ENCODE measurements at regions not wholly inside any gene's neighbourhood (a gene's known extent, or its start where the extent isn't known, plus 50 kb on each side); places are given as distances from the start of the nearest gene placed in this dataset.

- DNase-seq (ENCODE audit: low read depth) = no peak
Observed at GRCh38 chr5:61910771-61911170, 395.2 kb upstream of the KIF2A start.

- no peak for DNase-seq (ENCODE audit: low read depth)
Observed at GRCh38 chr5:61912559-61912958, 393.4 kb upstream of the KIF2A start.

- DNase-seq (ENCODE audit: low read depth) = no peak
Observed at GRCh38 chr5:61915646-61916045, 390.4 kb upstream of the KIF2A start.

GRCh38 chr5:61916621-61917620 is 389.1 kb upstream of the KIF2A start:
- DNase-seq (ENCODE audit: low read depth) = no peak

- DNase-seq (ENCODE audit: low read depth) = no peak
Observed at GRCh38 chr5:61918611-61919010, 387.4 kb upstream of the KIF2A start.

GRCh38 chr5:61919920-61920319 is 386.1 kb upstream of the KIF2A start:
- peak; percentile 14 for DNase-seq (ENCODE audit: low read depth)

GRCh38 chr5:61924251-61924650 is 381.8 kb upstream of the KIF2A start:
- DNase-seq (ENCODE audit: low read depth) = no peak

- no peak for DNase-seq (ENCODE audit: low read depth)
Observed at GRCh38 chr5:61926911-61927310, 379.1 kb upstream of the KIF2A start.

- DNase-seq (ENCODE audit: low read depth) = no peak
Observed at GRCh38 chr5:61931236-61931635, 374.8 kb upstream of the KIF2A start.

GRCh38 chr5:61933787-61934626 is 372.0 kb upstream of the KIF2A start:
- DNase-seq (ENCODE audit: low read depth) = peak; percentile 9

- DNase-seq (ENCODE audit: low read depth) = no peak
Observed at GRCh38 chr5:61941637-61942036, 364.4 kb upstream of the KIF2A start.

GRCh38 chr5:61942462-61943049 is 363.4 kb upstream of the KIF2A start:
- no peak for DNase-seq (ENCODE audit: low read depth)

- DNase-seq (ENCODE audit: low read depth) = no peak
Observed at GRCh38 chr5:61943713-61944112, 362.3 kb upstream of the KIF2A start.

- DNase-seq (ENCODE audit: low read depth) = no peak
Observed at GRCh38 chr5:61948151-61948550, 357.9 kb upstream of the KIF2A start.

GRCh38 chr5:61949054-61949678 is 356.8 kb upstream of the KIF2A start:
- DNase-seq (ENCODE audit: low read depth) = no peak

GRCh38 chr5:61949679-61950435 is 356.1 kb upstream of the KIF2A start:
- DNase-seq (ENCODE audit: low read depth) = no peak

GRCh38 chr5:61951295-61951694 is 354.7 kb upstream of the KIF2A start:
- no peak for DNase-seq (ENCODE audit: low read depth)

GRCh38 chr5:61953913-61954312 is 352.1 kb upstream of the KIF2A start:
- DNase-seq (ENCODE audit: low read depth) = no peak

- no peak for DNase-seq (ENCODE audit: low read depth)
Observed at GRCh38 chr5:61964201-61964600, 341.8 kb upstream of the KIF2A start.

GRCh38 chr5:61965069-61965468 is 340.9 kb upstream of the KIF2A start:
- no peak for DNase-seq (ENCODE audit: low read depth)

GRCh38 chr5:61965490-61965889 is 340.5 kb upstream of the KIF2A start:
- no peak for DNase-seq (ENCODE audit: low read depth)
